GM19395 (cell line): ENCODE measurements at regions not wholly inside any gene's neighbourhood (a gene's known extent, or its start where the extent isn't known, plus 50 kb on each side); places are given as distances from the start of the nearest gene placed in this dataset.

Experiments
- ATAC-seq: cut with Tn5 transposase; IDR thresholded peaks from one replicate; pipeline ENCODE4 v1.9.1; 2021; ENCODE audit warnings: mild to moderate bottlenecking, moderate library complexity; ENCODE audit not compliant: unreplicated experiment

- ATAC-seq: no peak
Observed at GRCh38 chr13:82878536-82878935, 1003.7 kb downstream of the SLITRK1 start.

GRCh38 chr13:82867284-82867683 lies 1015.0 kb downstream of the SLITRK1 start:
- ATAC-seq: no peak

GRCh38 chr13:82850644-82851043 lies 1031.6 kb downstream of the SLITRK1 start:
- ATAC-seq: no peak

- no peak for ATAC-seq
Observed at GRCh38 chr13:82848766-82849165, 1033.5 kb downstream of the SLITRK1 start.

- ATAC-seq: no peak
Observed at GRCh38 chr13:82847595-82847994, 1034.7 kb downstream of the SLITRK1 start.

GRCh38 chr13:82833923-82834322 lies 1048.4 kb downstream of the SLITRK1 start:
- ATAC-seq: no peak

- no peak for ATAC-seq
Observed at GRCh38 chr13:82829040-82829439, 1053.2 kb downstream of the SLITRK1 start.

GRCh38 chr13:82827724-82828123 lies 1054.5 kb downstream of the SLITRK1 start:
- ATAC-seq: no peak

- ATAC-seq: no peak
Observed at GRCh38 chr13:82822935-82823334, 1059.3 kb downstream of the SLITRK1 start.

- ATAC-seq: no peak
Observed at GRCh38 chr13:82817133-82817532, 1065.1 kb downstream of the SLITRK1 start.

- ATAC-seq: no peak
Observed at GRCh38 chr13:82815791-82816190, 1066.5 kb downstream of the SLITRK1 start.

- no peak for ATAC-seq
Observed at GRCh38 chr13:82803341-82803740, 1078.9 kb downstream of the SLITRK1 start.

- no peak for ATAC-seq
Observed at GRCh38 chr13:82802528-82802927, 1079.7 kb downstream of the SLITRK1 start.

- ATAC-seq: no peak
Observed at GRCh38 chr13:82800391-82800790, 1081.9 kb downstream of the SLITRK1 start.

- ATAC-seq: no peak
Observed at GRCh38 chr13:82797876-82798275, 1084.4 kb downstream of the SLITRK1 start.

GRCh38 chr13:82791035-82791434 lies 1091.2 kb downstream of the SLITRK1 start:
- ATAC-seq: no peak

GRCh38 chr13:82772816-82773215 lies 1109.5 kb downstream of the SLITRK1 start:
- ATAC-seq: no peak

- ATAC-seq: no peak
Observed at GRCh38 chr13:82766732-82767321, 1115.4 kb downstream of the SLITRK1 start.

- ATAC-seq: no peak
Observed at GRCh38 chr13:82758044-82758443, 1124.2 kb downstream of the SLITRK1 start.

GRCh38 chr13:82751206-82751605 lies 1131.1 kb downstream of the SLITRK1 start:
- ATAC-seq: no peak

- no peak for ATAC-seq
Observed at GRCh38 chr13:82749551-82749950, 1132.7 kb downstream of the SLITRK1 start.

- ATAC-seq: no peak
Observed at GRCh38 chr13:82747958-82748357, 1134.3 kb downstream of the SLITRK1 start.

GRCh38 chr13:82747291-82747690 lies 1135.0 kb downstream of the SLITRK1 start:
- no peak for ATAC-seq
